ENCODE measurements at regions not wholly inside any gene's neighbourhood (a gene's known extent, or its start where the extent isn't known, plus 50 kb on each side); places are given as distances from the start of the nearest gene placed in this dataset.
"Not testable (repeated sequence)": the region's sequence is repeated elsewhere in the genome, so short reads cannot be mapped to it uniquely, and the experiment has no call there.

DNA sequence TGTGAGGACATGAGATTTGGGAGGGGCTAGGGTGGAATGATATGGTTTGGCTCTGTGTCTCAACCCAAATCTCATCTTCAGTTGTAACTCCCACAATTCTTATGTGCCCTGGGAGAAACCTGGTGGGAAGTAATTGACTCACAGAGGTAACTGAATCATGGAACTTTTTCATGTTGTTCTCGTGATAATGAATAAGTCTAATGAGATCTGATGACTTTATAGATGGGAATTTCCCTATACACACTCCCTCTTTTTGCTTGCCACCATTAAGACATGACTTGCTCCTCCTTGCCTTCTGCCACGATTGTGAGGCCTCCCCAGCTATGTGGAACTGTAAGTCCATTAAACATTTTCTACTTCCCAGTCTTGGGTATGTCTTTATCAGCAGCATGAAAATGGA, 253.2 kb upstream of the GK2 start:
- Histone ChIP-seq H2AFZ (ENCODE audit: low read length) (no peak overlapping the region), H2AK5ac (ENCODE audit: low read depth, low read length) (no peak overlapping the region), H2BK12ac (ENCODE audit: low read length) (no peak overlapping the region), H2BK15ac (ENCODE audit: low read length) (no peak overlapping the region), H3K36me3 (replicated peaks in 1 of 2; ENCODE audit: control insufficient read depth in 2 of 2, insufficient read depth in 2 of 2, low read length in 2 of 2) (no peaks in the 10 kb centered on the region), H3K79me1 (ENCODE audit: low read depth, low read length) (no peaks in the 10 kb centered on the region), H3K4ac (ENCODE audit: low read length) (no peak overlapping the region), H3K18ac (ENCODE audit: low read length) (no peak overlapping the region), H3K27me3 (ENCODE audit: control insufficient read depth in 3 of 3, insufficient read depth in 3 of 3, low read depth in 1 of 3, low read length in 3 of 3) (no peaks in the 10 kb centered on the region), H3K4me2 (ENCODE audit: insufficient read depth, low read length, poor library complexity, severe bottlenecking) (no peak overlapping the region), H3K14ac (ENCODE audit: low read length) (no peak overlapping the region), H3K27ac (replicated peaks; ENCODE audit: low read length) (no peak overlapping the region), H4K8ac (ENCODE audit: low read depth, low read length) (no peak overlapping the region), H3K9me3 (replicated peaks in 1 of 2; ENCODE audit: control insufficient read depth in 2 of 2, insufficient read depth in 1 of 2, low read depth in 1 of 2, low read length in 2 of 2) (peaks cover 0 to 7% of the 10 kb centered on the region in 2 donors), H3K4me3 (ENCODE audit: low read length in 2 of 2) (no peak overlapping the region), H3K4me1 (ENCODE audit: control insufficient read depth in 2 of 2, insufficient read depth in 1 of 2, low read depth in 1 of 2, low read length in 2 of 2) (no peaks in the 10 kb centered on the region), H2BK120ac (ENCODE audit: low read depth, low read length) (no peak overlapping the region), H3K9ac (ENCODE audit: low read depth, low read length, poor library complexity) (no peak overlapping the region), H2BK5ac (ENCODE audit: low read length) (no peak overlapping the region), H4K91ac (ENCODE audit: low read depth, low read length, poor library complexity) (no peak overlapping the region), H3K23ac (ENCODE audit: low read depth, low read length, poor library complexity) (no peak overlapping the region)
- DNase-seq (ENCODE audit: low spot score): no peak
- WGBS, 2 donors (ENCODE audit: extremely low coverage in 2 of 2, insufficient read length in 2 of 2, insufficient replicate concordance in 1 of 2): no CpG with 5 or more reads among the region's 2 CpGs

DNA sequence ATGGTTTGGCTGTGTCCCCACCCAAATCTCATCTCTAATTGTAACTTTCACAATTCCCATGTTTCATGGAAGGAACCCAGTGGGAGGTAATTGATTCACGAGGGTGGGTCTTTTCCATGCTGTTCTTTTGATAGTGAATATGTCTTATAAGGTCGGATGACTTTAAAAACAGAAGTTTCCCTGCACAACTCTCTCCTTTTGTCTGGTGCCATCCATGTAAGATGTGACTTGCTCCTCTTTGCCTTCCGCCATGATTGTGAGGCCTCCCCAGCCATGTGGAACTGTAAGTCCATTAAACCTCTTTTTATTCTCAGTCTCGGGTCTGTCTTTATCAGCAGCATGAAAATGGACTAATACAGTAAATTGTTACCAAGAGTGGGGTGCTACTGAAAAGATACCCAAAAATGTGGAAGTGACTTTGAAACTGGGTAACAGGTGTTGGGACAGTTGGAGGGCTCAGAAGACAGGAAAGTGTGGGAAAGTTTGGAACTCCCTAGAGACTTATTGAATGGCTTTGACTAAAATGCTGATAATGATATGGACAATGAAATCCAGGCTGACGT, 251.4 kb upstream of the GK2 start:
- H2AK5ac ChIP-seq (ENCODE audit: low read depth, low read length); H3K9ac ChIP-seq (ENCODE audit: low read depth, low read length, poor library complexity); H3K27me3 ChIP-seq (ENCODE audit: control insufficient read depth in 3 of 3, insufficient read depth in 3 of 3, low read depth in 1 of 3, low read length in 3 of 3); DNase-seq (ENCODE audit: low spot score); H2AFZ ChIP-seq (ENCODE audit: low read length); H2BK15ac ChIP-seq (ENCODE audit: low read length); H3K79me1 ChIP-seq (ENCODE audit: low read depth, low read length); H2BK120ac ChIP-seq (ENCODE audit: low read depth, low read length); H3K27ac ChIP-seq (replicated peaks; ENCODE audit: low read length); H3K9me3 ChIP-seq (replicated peaks in 1 of 2; ENCODE audit: control insufficient read depth in 2 of 2, insufficient read depth in 1 of 2, low read depth in 1 of 2, low read length in 2 of 2); H3K23ac ChIP-seq (ENCODE audit: low read depth, low read length, poor library complexity); H3K4me2 ChIP-seq (ENCODE audit: insufficient read depth, low read length, poor library complexity, severe bottlenecking); H3K14ac ChIP-seq (ENCODE audit: low read length); H3K18ac ChIP-seq (ENCODE audit: low read length); H3K4ac ChIP-seq (ENCODE audit: low read length); H4K91ac ChIP-seq (ENCODE audit: low read depth, low read length, poor library complexity); H4K8ac ChIP-seq (ENCODE audit: low read depth, low read length); H2BK12ac ChIP-seq (ENCODE audit: low read length); H2BK5ac ChIP-seq (ENCODE audit: low read length); H3K4me1 ChIP-seq (ENCODE audit: control insufficient read depth in 2 of 2, insufficient read depth in 1 of 2, low read depth in 1 of 2, low read length in 2 of 2); H3K4me3 ChIP-seq (ENCODE audit: low read length in 2 of 2); H3K36me3 ChIP-seq (replicated peaks in 1 of 2; ENCODE audit: control insufficient read depth in 2 of 2, insufficient read depth in 2 of 2, low read length in 2 of 2): not testable (repeated sequence)
- WGBS, 2 donors (ENCODE audit: extremely low coverage in 2 of 2, insufficient read length in 2 of 2, insufficient replicate concordance in 1 of 2): no CpG with 5 or more reads among the region's 5 CpGs

DNA sequence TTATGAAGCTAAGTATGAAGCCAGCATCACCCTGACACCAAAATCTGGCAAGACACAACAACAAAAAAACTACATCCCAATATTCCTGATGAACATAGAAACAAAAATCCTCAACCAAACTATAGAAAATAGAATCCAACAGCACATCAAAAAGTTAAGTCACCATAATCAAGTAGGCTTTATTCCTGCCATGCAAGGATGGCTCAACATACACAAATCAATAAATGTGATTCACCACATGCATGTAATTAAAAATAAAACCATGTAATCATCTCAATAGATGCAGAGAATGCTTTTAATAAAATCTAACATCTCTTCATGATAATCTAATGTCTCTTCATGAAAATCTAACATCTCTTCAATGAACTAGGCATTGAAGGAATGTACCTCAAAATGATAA, 249.4 kb upstream of the GK2 start:
- Histone ChIP-seq H2AFZ (ENCODE audit: low read length) (no peak overlapping the region), H3K4me1 (ENCODE audit: control insufficient read depth in 2 of 2, insufficient read depth in 1 of 2, low read depth in 1 of 2, low read length in 2 of 2) (peaks cover 0 to 3% of the 10 kb centered on the region in 2 donors), H3K23ac (ENCODE audit: low read depth, low read length, poor library complexity) (no peak overlapping the region), H2BK12ac (ENCODE audit: low read length) (no peak overlapping the region), H3K9me3 (replicated peaks in 1 of 2; ENCODE audit: control insufficient read depth in 2 of 2, insufficient read depth in 1 of 2, low read depth in 1 of 2, low read length in 2 of 2) (peaks cover 0 to 7% of the 10 kb centered on the region in 2 donors), H3K27ac (replicated peaks; ENCODE audit: low read length) (no peak overlapping the region), H3K79me1 (ENCODE audit: low read depth, low read length) (no peaks in the 10 kb centered on the region), H4K8ac (ENCODE audit: low read depth, low read length) (no peak overlapping the region), H4K91ac (ENCODE audit: low read depth, low read length, poor library complexity) (no peak overlapping the region), H3K4ac (ENCODE audit: low read length) (no peak overlapping the region), H3K4me3 (ENCODE audit: low read length in 2 of 2) (no peak overlapping the region), H3K27me3 (ENCODE audit: control insufficient read depth in 3 of 3, insufficient read depth in 3 of 3, low read depth in 1 of 3, low read length in 3 of 3) (no peaks in the 10 kb centered on the region), H3K9ac (ENCODE audit: low read depth, low read length, poor library complexity) (no peak overlapping the region), H2BK15ac (ENCODE audit: low read length) (no peak overlapping the region), H2AK5ac (ENCODE audit: low read depth, low read length) (no peak overlapping the region), H2BK5ac (ENCODE audit: low read length) (no peak overlapping the region), H3K36me3 (replicated peaks in 1 of 2; ENCODE audit: control insufficient read depth in 2 of 2, insufficient read depth in 2 of 2, low read length in 2 of 2) (no peaks in the 10 kb centered on the region), H3K18ac (ENCODE audit: low read length) (no peak overlapping the region), H3K4me2 (ENCODE audit: insufficient read depth, low read length, poor library complexity, severe bottlenecking) (no peak overlapping the region), H3K14ac (ENCODE audit: low read length) (no peak overlapping the region), H2BK120ac (ENCODE audit: low read depth, low read length) (no peak overlapping the region)
- no peak for DNase-seq (ENCODE audit: low spot score)

GRCh38 chr4:79653871-79654270, 245.8 kb upstream of the GK2 start:
- H3K18ac ChIP-seq (ENCODE audit: low read length): no peak overlapping the region

More at GRCh38 chr4:79653871-79654270, 245.8 kb upstream of the GK2 start:
- Histone ChIP-seq H3K14ac (ENCODE audit: low read length) (no peak overlapping the region), H2AK5ac (ENCODE audit: low read depth, low read length) (no peak overlapping the region), H2BK15ac (ENCODE audit: low read length) (no peak overlapping the region), H3K9ac (ENCODE audit: low read depth, low read length, poor library complexity) (no peak overlapping the region), H3K4me3 (ENCODE audit: low read length in 2 of 2) (no peak overlapping the region), H2AFZ (ENCODE audit: low read length) (no peak overlapping the region), H2BK5ac (ENCODE audit: low read length) (no peak overlapping the region), H4K91ac (ENCODE audit: low read depth, low read length, poor library complexity) (no peak overlapping the region), H4K8ac (ENCODE audit: low read depth, low read length) (no peak overlapping the region), H3K27me3 (ENCODE audit: control insufficient read depth in 3 of 3, insufficient read depth in 3 of 3, low read depth in 1 of 3, low read length in 3 of 3) (no peaks in the 10 kb centered on the region), H3K27ac (replicated peaks; ENCODE audit: low read length) (no peak overlapping the region), H3K4me1 (ENCODE audit: control insufficient read depth in 2 of 2, insufficient read depth in 1 of 2, low read depth in 1 of 2, low read length in 2 of 2) (peaks cover 0 to 8% of the 10 kb centered on the region in 2 donors), H3K36me3 (replicated peaks in 1 of 2; ENCODE audit: control insufficient read depth in 2 of 2, insufficient read depth in 2 of 2, low read length in 2 of 2) (no peaks in the 10 kb centered on the region), H3K4ac (ENCODE audit: low read length) (no peak overlapping the region), H2BK12ac (ENCODE audit: low read length) (no peak overlapping the region), H3K4me2 (ENCODE audit: insufficient read depth, low read length, poor library complexity, severe bottlenecking) (no peak overlapping the region), H2BK120ac (ENCODE audit: low read depth, low read length) (no peak overlapping the region), H3K79me1 (ENCODE audit: low read depth, low read length) (no peaks in the 10 kb centered on the region), H3K9me3 (replicated peaks in 1 of 2; ENCODE audit: control insufficient read depth in 2 of 2, insufficient read depth in 1 of 2, low read depth in 1 of 2, low read length in 2 of 2) (peaks cover 0 to 4% of the 10 kb centered on the region in 2 donors), H3K23ac (ENCODE audit: low read depth, low read length, poor library complexity) (no peak overlapping the region)
- no CpG with 5 or more reads among the region's 5 CpGs for WGBS, 2 donors (ENCODE audit: extremely low coverage in 2 of 2, insufficient read length in 2 of 2, insufficient replicate concordance in 1 of 2)
- DNase-seq (ENCODE audit: low spot score): no peak
